Astrocyte of the spinal cord (primary cell): ENCODE measurements at regions not wholly inside any gene's neighbourhood (a gene's known extent, or its start where the extent isn't known, plus 50 kb on each side); places are given as distances from the start of the nearest gene placed in this dataset.

ENCODE experiments used
- DNase-seq: peaks from one replicate; pipeline ENCODE4 v3.0.0; 2011; ENCODE audit warnings: low read depth, low spot score
- H3K4me3 ChIP-seq: 2 replicates; pipeline ENCODE4 v1.5.1; 2011; ENCODE audit warnings: low read depth, mild to moderate bottlenecking, low read length, moderate library complexity
- in situ Hi-C: cut with HindIII; loops from 2 replicates; pipeline ENCODE4 v1.10.0; 2017; ENCODE audit warnings: low sequenced_read_pairs
- TF ChIP-seq, protein P1 (sequence below): IDR thresholded peaks from 2 replicates; pipeline ENCODE4 v1.5.1; 2012; ENCODE audit warnings: low read depth, mild to moderate bottlenecking, low read length, inconsistent platforms

DNA sequence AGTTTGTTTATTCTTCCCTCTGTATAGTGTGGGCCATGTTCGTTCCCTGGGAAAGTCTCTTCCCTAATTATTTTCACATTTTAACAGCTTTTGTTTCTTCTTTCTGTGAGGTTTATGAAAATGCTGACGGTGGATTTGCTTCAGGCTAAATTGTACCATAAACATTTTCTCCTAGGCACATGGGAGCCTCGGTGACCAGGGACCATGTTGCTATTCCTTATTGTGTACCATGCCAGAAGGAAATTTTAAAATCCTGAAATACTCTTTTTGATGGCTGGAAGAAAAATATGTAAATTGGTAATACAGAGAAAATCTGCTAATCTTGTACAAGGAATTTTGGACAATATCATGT lies 230.1 kb upstream of the JUN start:
- DNase-seq: no peak
- in situ Hi-C loops: no loop called here
- H3K4me3 ChIP-seq: no peak overlapping the region
- TF ChIP-seq, protein P1, sequence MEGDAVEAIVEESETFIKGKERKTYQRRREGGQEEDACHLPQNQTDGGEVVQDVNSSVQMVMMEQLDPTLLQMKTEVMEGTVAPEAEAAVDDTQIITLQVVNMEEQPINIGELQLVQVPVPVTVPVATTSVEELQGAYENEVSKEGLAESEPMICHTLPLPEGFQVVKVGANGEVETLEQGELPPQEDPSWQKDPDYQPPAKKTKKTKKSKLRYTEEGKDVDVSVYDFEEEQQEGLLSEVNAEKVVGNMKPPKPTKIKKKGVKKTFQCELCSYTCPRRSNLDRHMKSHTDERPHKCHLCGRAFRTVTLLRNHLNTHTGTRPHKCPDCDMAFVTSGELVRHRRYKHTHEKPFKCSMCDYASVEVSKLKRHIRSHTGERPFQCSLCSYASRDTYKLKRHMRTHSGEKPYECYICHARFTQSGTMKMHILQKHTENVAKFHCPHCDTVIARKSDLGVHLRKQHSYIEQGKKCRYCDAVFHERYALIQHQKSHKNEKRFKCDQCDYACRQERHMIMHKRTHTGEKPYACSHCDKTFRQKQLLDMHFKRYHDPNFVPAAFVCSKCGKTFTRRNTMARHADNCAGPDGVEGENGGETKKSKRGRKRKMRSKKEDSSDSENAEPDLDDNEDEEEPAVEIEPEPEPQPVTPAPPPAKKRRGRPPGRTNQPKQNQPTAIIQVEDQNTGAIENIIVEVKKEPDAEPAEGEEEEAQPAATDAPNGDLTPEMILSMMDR: no peak

DNA sequence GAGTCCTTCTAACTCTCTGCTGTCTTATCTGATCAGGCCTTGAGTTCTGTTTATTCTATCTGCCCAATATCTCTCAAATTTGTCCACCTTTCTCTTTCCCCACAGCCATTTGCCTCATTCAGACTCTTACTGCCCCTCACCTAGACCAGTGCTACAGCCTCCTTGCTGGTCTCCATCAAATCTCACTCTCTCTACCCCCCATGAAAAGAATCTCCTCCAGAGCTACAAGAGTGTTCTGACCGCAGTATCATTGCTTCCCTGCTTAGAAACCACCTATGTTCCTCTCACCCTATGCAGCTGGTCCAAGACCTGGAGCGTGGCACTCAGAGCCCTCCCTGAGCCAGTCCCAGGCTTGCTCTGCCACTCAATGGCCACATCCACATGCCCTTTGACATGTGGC lies 231.0 kb upstream of the JUN start:
- H3K4me3 ChIP-seq: no peak overlapping the region
- in situ Hi-C loops: no loop called here
- DNase-seq: no peak
- TF ChIP-seq, protein P1: no peak

DNA sequence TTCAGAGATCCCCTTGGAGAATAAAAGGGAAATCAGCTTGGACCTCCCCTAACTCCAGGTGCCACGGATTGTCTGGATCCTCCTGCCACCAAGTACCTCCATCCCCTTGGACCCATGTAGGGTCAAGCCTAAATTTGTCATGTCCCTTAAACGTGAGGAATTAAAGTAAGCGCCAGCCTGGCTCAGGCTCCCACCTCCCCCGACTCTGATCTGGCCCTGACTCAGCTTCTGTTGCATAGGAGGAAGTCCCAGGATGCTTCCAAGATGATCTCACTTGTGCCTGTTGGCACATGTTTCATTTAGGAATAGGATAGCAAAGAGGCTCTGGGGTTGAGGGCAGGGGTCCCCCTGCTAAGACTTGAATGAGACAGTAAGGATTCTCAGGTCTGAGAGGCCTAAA lies 231.9 kb upstream of the JUN start:
- in situ Hi-C loops: no loop called here
- peak; percentile 77 for DNase-seq
- H3K4me3 ChIP-seq: no peak overlapping the region
- TF ChIP-seq, protein P1: no peak

DNA sequence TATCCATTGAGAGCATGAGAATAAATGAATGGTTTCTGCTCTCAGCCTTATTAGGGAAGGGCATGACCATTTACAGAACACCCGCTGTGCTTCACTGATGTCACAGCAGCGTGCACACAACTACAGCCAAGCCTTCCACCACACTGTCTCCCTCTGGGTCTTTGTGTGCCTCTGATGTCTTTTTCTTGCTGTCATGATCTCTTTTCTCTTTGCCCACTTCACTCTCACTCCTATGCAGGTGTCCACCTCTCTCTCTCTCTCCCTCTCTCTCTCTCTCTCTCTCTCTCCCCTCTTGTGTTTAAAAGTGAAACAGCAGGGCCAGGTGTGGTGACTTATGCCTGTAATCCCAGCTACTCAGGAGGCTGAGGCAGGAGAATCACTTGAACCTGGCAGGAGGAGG lies 232.5 kb upstream of the JUN start:
- in situ Hi-C loops: no loop called here

DNA sequence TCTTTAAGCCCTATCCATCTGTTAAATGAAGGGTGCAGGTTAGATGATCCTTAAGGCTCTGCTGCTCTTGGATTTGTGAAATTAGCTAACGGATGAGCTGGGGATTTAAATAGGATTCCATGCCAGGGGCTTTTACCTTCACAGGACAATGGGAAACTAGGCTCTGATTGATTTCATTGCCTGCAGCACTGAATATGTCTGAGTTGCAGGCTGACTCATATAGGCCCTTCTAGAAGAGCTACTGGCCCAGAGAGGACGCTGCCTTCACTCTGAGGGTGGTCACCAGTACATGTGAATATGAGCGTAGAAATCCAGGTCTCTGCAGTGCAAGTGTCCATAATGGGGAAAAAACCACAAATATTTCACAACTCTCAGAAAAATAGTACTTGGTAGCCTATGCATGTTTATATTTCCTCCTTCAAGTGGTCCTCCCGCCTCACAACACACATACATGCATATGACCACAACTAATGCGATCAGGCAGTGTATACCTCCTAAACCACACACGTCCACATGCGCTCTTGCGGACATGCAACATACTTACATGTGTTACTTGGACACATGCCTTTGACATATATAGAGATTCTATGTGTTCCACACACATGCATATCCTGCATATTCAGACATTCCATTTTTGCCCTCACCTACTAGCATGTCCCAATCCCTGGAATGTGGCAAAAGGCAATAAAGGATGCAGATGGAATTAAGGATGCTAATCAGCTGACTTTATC lies 233.8 kb upstream of the JUN start:
- no peak overlapping the region for H3K4me3 ChIP-seq
- DNase-seq: peak; percentile 54
- TF ChIP-seq, protein P1: no peak
- in situ Hi-C loops: no loop called here

More for the DNA sequence above, 232.5 kb upstream of the JUN start:
- H3K4me3 ChIP-seq: no peak overlapping the region
- DNase-seq: peak; percentile 46
- TF ChIP-seq, protein P1: peak; percentile 7

DNA sequence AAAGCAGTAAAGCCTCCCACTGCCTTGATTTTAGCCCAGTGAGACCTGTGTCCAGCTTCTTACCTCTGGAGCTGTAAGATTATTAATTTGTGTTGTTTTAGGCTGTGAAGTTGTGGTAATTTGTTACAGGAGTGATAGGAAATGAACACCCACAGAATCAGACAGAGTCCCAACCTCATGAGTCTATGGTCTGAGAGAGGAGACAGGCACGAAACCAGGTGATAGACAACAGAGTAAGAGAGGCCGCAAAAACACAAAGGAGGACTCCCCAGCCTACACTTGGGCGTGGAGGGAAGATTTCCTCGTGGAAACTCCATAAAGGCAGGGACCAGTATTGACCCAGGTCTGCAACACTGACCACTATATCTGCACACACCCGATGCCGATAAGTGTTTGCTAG lies 234.6 kb upstream of the JUN start:
- in situ Hi-C loops: no loop called here
- TF ChIP-seq, protein P1: no peak
- H3K4me3 ChIP-seq: no peak overlapping the region
- no peak for DNase-seq
